Fibroblast of mammary gland (primary cell): ENCODE measurements at regions not wholly inside any gene's neighbourhood (a gene's known extent, or its start where the extent isn't known, plus 50 kb on each side); places are given as distances from the start of the nearest gene placed in this dataset.
A peak's percentile ranks its signal among the peaks of the same experiment; 100 is the strongest.

Experiments
- DNase-seq: peaks from one replicate; pipeline ENCODE4 v3.0.0-alpha.2; 2010; ENCODE audit warnings: low read depth
- H3K4me3 ChIP-seq: 2 replicates; pipeline ENCODE4 v1.5.1; 2011; ENCODE audit warnings: low read depth, mild to moderate bottlenecking, low read length, moderate library complexity; ENCODE audit not compliant: control insufficient read depth
- CTCF ChIP-seq: conservative IDR thresholded peaks from 2 replicates; pipeline ENCODE4 v1.5.1; 2011; ENCODE audit warnings: low read depth, low read length, inconsistent platforms; ENCODE audit not compliant: control insufficient read depth, insufficient read depth

DNA sequence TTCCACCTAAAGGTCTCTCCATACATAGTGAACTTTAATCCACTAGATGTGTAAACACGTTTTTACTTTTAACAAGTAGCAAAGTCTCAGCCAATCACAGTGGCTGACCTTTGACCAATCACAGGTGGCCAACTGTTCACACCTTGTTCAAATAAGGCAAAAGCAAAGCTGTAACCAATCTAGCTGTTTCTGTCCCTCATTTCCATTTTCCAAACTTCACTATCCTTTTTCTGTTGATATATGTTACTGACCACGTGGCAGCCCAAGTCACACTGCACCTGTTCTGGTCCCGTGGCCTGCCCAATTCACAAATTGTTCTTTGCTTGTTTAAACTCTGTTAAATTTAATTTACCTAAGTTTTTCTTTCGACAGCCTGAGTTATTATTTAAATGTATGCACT is 393.5 kb upstream of the NETO1 start:
- no peak overlapping the region for H3K4me3 ChIP-seq
- no peak for DNase-seq
- no peak for TF ChIP-seq CTCF

DNA sequence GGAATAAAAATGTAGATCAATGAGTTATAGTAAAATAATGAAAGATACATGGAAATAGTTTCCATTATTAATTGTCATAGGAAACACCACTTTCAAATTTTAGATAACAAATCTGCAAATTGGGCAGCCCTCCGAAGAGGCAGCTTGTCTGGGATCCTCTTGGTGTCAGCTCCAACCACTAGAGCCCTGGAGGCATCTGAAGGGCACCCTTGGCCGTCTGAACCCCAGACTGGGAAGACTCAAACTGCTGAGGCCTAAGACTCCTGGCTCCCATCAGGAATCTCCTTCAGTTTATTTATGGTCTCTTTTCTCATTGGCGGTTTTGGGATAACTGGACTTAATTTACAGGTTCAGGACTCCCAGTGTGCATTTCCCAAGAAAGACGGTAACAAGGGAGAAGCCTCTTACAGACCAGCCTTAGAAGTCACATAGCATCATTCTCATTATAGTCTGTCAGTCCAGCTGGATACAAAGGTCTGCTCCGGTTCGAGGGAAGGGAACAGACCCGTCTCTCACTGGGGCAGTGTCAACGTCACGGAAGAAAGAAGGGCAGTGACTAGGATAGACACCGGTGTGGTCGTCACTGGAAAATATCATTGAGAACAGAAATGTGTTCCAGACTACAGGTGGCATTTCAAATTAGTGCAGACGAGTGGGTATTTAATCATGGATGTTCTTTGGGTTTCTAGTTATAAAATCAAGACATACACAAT is 390.7 kb upstream of the NETO1 start:
- DNase-seq: no peak
- TF ChIP-seq CTCF: no peak
- no peak overlapping the region for H3K4me3 ChIP-seq

DNA sequence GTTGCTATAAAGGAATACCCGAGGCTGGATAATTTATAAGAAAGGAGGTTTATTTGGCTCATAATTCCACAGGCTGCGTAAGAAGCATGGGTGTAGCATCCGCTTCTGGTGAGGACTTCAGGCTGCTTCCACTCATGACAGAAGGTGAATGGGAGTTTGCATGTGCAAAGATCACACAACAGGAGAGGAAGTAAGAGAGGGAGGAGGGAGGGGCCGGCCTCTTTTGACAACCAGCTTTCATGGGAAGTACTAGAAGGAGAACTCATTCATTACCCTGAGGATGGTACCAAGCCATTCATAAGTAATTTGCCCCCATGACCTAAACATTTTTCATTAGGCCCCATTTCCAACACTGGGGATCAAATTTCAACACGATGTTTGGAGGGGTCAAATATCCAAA is 386.8 kb upstream of the NETO1 start:
- H3K4me3 ChIP-seq: no peak overlapping the region
- no peak for DNase-seq
- no peak for TF ChIP-seq CTCF

- DNase-seq: no peak
- TF ChIP-seq CTCF: no peak
- no peak overlapping the region for H3K4me3 ChIP-seq
Measured at GRCh38 chr18:73249030-73249429, 381.2 kb upstream of the NETO1 start.

DNA sequence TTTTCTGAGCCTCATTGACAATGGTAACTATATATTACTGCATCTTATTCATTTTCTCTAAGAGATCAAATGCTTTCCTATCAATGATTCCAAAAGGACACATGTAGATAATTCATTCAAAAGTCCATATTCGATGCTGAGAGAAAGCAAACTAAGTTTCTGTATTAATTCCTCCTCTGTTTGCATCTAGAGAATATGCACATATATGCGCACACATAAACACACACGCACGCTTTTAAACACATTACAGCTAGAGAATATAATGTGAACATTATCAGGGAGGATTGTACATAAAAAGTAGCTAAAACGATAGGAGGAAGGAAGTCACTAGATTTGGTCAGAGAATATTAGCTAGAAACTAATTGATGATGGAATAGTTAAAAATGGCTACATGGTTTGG is 379.0 kb upstream of the NETO1 start:
- no peak overlapping the region for H3K4me3 ChIP-seq

GRCh38 chr18:73245345-73245744 is 377.6 kb upstream of the NETO1 start:
- no peak for TF ChIP-seq CTCF
- DNase-seq: no peak
- H3K4me3 ChIP-seq: no peak overlapping the region

More for the DNA sequence above, 379.0 kb upstream of the NETO1 start:
- no peak for DNase-seq
- TF ChIP-seq CTCF: no peak

GRCh38 chr18:73244401-73244800 is 376.6 kb upstream of the NETO1 start:
- no peak for TF ChIP-seq CTCF
- peak; percentile 59 for DNase-seq
- no peak overlapping the region for H3K4me3 ChIP-seq
